ENCODE measurements at regions not wholly inside any gene's neighbourhood (a gene's known extent, or its start where the extent isn't known, plus 50 kb on each side); places are given as distances from the start of the nearest gene placed in this dataset.

DNA sequence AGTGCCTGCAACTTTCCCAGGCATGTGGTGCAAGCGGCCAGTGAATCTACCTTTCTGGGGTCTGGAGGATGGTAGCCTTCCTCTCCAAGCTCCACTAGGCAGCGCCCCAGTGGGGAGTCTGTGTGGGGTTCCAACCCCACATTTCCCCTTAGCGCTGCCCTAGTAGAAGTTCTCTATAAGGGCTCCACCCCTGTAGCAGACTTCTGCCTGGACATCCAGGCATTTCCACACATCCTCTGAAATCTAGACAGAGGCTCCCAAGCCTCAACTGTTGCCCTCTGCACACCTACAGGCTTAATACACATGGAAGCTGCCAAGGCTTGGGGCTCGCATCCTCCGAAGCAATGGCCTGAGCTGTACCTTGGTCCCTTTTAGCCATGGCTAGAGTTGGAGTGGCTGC is 321.6 kb downstream of the TFAP2A start:
- Histone ChIP-seq H3K9me2 (ENCODE audit: insufficient read depth) (no peaks in the 10 kb centered on the region), H3K27ac (ENCODE audit: low read depth, low read length) (no peak overlapping the region), H3K4me2 (ENCODE audit: low read length) (no peak overlapping the region), H3K27me3 (ENCODE audit: insufficient read depth, low read length) (no peaks in the 10 kb centered on the region), H3K79me2 (ENCODE audit: insufficient read depth, low read length) (no peaks in the 10 kb centered on the region), H2AFZ (ENCODE audit: low read depth, low read length, poor library complexity, severe bottlenecking) (no peak overlapping the region), H3K9me3 (ENCODE audit: control insufficient read depth in 1 of 2, insufficient read depth in 1 of 2, low read depth in 1 of 2, low read length in 2 of 2) (peaks cover 0 to 4% of the 10 kb centered on the region in 2 experiments; a peak in 1 of 4 replicates), H3K36me3 (ENCODE audit: control insufficient read depth in 1 of 2, insufficient read depth in 2 of 2, low read length in 2 of 2) (no peaks in the 10 kb centered on the region), H3K9ac (ENCODE audit: low read length) (no peak overlapping the region), H4K20me1 (ENCODE audit: insufficient read depth) (no peaks in the 10 kb centered on the region), H3K4me3 (replicated peaks in 1 of 2; ENCODE audit: low read depth in 1 of 2, low read length in 2 of 2) (no peak overlapping the region), H3K4me1 (ENCODE audit: control insufficient read depth in 1 of 2, insufficient read depth in 2 of 2, low read length in 2 of 2) (no peaks in the 10 kb centered on the region)
- ChIA-PET POLR2A (no interaction called here), CTCF (no interaction called here), RAD21 (ENCODE audit: low non-redundant PET in 1 of 2, low total read pairs in 2 of 2, uncharacterized antibody in 2 of 2, unreplicated experiment in 2 of 2) (no interaction called here)
- DNase-seq (ENCODE audit: low read depth, low spot score): no peak
- ATAC-seq: no peak
- intact Hi-C loops (cut with micrococcal nuclease): no loop called here
- BruUV-seq (replicated peaks): no TSS peak
- TF ChIP-seq SIN3A (IDR thresholded peaks at IDR 0.05; ENCODE audit: low read depth) (no peak), RAD21 (IDR thresholded peaks at IDR 0.05; ENCODE audit: low read depth) (no peak), EGR1 (IDR thresholded peaks at IDR 0.05; ENCODE audit: low read depth) (no peak)
- TF ChIP-seq, protein P1, sequence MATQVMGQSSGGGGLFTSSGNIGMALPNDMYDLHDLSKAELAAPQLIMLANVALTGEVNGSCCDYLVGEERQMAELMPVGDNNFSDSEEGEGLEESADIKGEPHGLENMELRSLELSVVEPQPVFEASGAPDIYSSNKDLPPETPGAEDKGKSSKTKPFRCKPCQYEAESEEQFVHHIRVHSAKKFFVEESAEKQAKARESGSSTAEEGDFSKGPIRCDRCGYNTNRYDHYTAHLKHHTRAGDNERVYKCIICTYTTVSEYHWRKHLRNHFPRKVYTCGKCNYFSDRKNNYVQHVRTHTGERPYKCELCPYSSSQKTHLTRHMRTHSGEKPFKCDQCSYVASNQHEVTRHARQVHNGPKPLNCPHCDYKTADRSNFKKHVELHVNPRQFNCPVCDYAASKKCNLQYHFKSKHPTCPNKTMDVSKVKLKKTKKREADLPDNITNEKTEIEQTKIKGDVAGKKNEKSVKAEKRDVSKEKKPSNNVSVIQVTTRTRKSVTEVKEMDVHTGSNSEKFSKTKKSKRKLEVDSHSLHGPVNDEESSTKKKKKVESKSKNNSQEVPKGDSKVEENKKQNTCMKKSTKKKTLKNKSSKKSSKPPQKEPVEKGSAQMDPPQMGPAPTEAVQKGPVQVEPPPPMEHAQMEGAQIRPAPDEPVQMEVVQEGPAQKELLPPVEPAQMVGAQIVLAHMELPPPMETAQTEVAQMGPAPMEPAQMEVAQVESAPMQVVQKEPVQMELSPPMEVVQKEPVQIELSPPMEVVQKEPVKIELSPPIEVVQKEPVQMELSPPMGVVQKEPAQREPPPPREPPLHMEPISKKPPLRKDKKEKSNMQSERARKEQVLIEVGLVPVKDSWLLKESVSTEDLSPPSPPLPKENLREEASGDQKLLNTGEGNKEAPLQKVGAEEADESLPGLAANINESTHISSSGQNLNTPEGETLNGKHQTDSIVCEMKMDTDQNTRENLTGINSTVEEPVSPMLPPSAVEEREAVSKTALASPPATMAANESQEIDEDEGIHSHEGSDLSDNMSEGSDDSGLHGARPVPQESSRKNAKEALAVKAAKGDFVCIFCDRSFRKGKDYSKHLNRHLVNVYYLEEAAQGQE (IDR thresholded peaks at IDR 0.05; ENCODE audit: low read depth): no peak

DNA sequence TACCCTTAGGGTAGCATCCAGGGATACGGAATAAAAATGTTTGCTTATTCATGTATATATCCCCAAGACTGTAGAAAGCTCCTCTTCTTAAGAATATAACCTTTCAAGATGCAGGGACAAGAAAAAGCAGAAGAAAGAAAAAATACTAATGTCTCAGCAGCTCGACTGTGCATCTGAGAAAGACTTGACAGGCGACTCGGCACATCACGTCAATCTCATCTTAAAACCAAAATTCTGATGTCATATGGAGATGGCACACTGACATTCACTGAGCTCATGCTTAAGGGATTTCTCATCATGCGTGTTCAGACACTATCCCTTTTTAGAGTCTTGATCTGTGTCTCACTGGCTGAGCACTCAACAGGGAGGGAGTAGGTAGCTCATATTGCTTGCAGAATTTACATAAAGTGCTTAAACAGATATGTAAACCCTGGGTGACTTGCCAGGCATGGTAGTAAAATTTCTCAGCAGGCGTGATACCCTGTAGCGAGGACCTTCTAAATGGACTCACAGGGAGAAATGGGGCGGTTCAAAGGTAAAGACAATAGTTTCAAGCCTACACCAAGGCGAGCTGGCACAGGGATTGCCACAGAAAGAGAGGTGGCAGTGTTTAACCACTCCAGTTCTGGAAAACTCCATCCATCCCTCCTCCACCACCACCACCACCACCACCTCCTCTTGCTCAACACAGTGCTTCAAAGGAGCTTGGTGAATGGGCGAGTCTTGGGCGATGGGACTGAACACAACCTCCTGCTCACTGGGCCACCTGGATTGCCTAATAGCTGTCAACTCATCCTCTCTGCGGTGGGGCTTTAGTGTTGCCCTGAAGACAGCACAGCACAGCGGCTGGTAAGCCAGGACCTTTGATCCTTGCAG is 330.5 kb downstream of the TFAP2A start:
- no peaks in the 10 kb centered on the region for H3K9me2 ChIP-seq (ENCODE audit: insufficient read depth)
- H3K4me1 ChIP-seq (ENCODE audit: control insufficient read depth in 1 of 2, insufficient read depth in 2 of 2, low read length in 2 of 2): no peaks in the 10 kb centered on the region
- CTCF ChIA-PET: interaction anchor here (0.7 to 1.5 kb wide), 2 partner anchors 345 to 1953 kb away, joined by 3 to 6 read pairs; no protein-coding TSS in a partner anchor
- H3K9ac ChIP-seq (ENCODE audit: low read length): no peak overlapping the region
- H3K27ac ChIP-seq (ENCODE audit: low read depth, low read length): no peak overlapping the region
- H3K9me3 ChIP-seq (ENCODE audit: control insufficient read depth in 1 of 2, insufficient read depth in 1 of 2, low read depth in 1 of 2, low read length in 2 of 2): no peaks in the 10 kb centered on the region
- H2AFZ ChIP-seq (ENCODE audit: low read depth, low read length, poor library complexity, severe bottlenecking): no peak overlapping the region
- POLR2A ChIA-PET: no interaction called here
- H3K27me3 ChIP-seq (ENCODE audit: insufficient read depth, low read length): no peaks in the 10 kb centered on the region
- RAD21 ChIA-PET (ENCODE audit: low non-redundant PET in 1 of 2, low total read pairs in 2 of 2, uncharacterized antibody in 2 of 2, unreplicated experiment in 2 of 2): no interaction called here
- DNase-seq (ENCODE audit: low read depth, low spot score): no peak
- no TSS peak for BruUV-seq (replicated peaks)
- intact Hi-C loops (cut with micrococcal nuclease): no loop called here
- H3K4me3 ChIP-seq (replicated peaks in 1 of 2; ENCODE audit: low read depth in 1 of 2, low read length in 2 of 2): no peak overlapping the region
- H3K4me2 ChIP-seq (ENCODE audit: low read length): no peak overlapping the region
- ATAC-seq: no peak
- no peaks in the 10 kb centered on the region for H3K36me3 ChIP-seq (ENCODE audit: control insufficient read depth in 1 of 2, insufficient read depth in 2 of 2, low read length in 2 of 2)
- TF ChIP-seq RAD21 (IDR thresholded peaks at IDR 0.05; ENCODE audit: low read depth) (peak; percentile 35), SIN3A (IDR thresholded peaks at IDR 0.05; ENCODE audit: low read depth) (no peak)
- H3K79me2 ChIP-seq (ENCODE audit: insufficient read depth, low read length): no peaks in the 10 kb centered on the region
- H4K20me1 ChIP-seq (ENCODE audit: insufficient read depth): no peaks in the 10 kb centered on the region
